Omental fat pad (tissue), 3 donors: ENCODE measurements at regions not wholly inside any gene's neighbourhood (a gene's known extent, or its start where the extent isn't known, plus 50 kb on each side); places are given as distances from the start of the nearest gene placed in this dataset.

Source experiments
- ATAC-seq: fragments of 150-250 bp; one replicate; pipeline ENCODE4 v1.9.1; 2016; ENCODE audit warnings: mild to moderate bottlenecking, moderate library complexity; ENCODE audit not compliant: low FRiP score
- DNase-seq: peaks from one replicate; pipeline ENCODE4 v3.0.0-alpha.2; 2019; ENCODE audit warnings: low spot score
- CTCF ChIP-seq, 3 donors: fragments of 450-650 bp; IDR thresholded peaks; one replicate each; pipeline ENCODE4 v1.5.1; 2016 to 2017; ENCODE audit warnings: antibody characterized with exemption in 3 of 3, mild to moderate bottlenecking in 3 of 3, moderate library complexity in 2 of 3

GRCh38 chr17:77372444-77373298, 231.9 kb downstream of the SEC14L1 start:
- peak; percentile 21 for ATAC-seq
- no peak for DNase-seq
- TF ChIP-seq CTCF (IDR thresholded peaks at IDR 0.05), result no peak

DNA sequence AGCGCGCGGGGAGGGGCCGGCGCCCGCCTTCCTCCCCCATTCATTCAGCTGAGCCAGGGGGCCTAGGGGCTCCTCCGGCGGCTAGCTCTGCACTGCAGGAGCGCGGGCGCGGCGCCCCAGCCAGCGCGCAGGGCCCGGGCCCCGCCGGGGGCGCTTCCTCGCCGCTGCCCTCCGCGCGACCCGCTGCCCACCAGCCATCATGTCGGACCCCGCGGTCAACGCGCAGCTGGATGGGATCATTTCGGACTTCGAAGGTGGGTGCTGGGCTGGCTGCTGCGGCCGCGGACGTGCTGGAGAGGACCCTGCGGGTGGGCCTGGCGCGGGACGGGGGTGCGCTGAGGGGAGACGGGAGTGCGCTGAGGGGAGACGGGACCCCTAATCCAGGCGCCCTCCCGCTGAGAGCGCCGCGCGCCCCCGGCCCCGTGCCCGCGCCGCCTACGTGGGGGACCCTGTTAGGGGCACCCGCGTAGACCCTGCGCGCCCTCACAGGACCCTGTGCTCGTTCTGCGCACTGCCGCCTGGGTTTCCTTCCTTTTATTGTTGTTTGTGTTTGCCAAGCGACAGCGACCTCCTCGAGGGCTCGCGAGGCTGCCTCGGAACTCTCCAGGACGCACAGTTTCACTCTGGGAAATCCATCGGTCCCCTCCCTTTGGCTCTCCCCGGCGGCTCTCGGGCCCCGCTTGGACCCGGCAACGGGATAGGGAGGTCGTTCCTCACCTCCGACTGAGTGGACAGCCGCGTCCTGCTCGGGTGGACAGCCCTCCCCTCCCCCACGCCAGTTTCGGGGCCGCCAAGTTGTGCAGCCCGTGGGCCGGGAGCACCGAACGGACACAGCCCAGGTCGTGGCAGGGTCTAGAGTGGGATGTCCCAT, 232.8 kb downstream of the SEC14L1 start:
- TF ChIP-seq CTCF (IDR thresholded peaks at IDR 0.05), result no peak
- DNase-seq (no peak), ATAC-seq (peak; percentile 25)

- ATAC-seq (peak; percentile 52), DNase-seq (no peak)
- TF ChIP-seq CTCF (IDR thresholded peaks at IDR 0.05), result no peak
Measured at GRCh38 chr17:77374170-77374936, 233.6 kb downstream of the SEC14L1 start.

DNA sequence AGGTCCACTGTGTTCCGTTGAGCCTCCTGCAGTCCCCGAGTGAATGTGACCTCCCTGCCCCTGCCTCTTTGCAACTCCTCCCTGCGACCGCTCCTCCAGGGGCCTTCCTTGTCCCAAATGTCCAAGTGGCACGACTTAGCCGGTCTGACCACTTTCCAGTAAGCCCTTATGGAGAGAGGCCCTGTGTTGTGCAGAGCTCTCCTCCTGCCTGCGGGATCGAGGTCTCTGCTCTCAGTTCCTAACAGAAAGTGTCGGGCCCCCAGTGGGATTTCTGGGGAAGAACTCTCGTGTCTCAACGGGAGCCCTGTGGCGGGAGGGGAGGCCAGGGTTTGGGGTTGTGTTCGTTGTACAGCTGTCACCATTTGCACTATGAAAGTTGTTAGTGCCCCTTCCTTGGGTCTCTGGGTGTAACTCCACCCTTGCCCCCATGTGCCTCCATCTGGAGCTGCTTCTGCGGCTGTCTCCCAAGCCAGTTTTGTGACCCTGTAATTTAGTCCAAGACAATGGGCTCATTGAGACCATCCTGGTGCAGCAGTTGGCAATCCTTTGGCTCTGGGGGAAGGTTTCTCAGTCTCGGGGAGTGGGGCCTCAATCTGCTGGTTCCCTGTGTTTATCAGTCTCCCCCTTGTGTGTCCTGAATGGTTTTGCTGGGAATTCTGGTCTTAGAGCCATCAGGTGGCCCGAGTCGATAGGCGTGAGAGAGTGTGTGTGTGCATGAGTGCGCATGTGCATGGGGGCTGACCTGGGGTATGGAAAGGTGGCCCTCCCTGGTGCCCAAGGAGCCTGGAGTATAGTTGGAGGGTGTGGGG, 234.5 kb downstream of the SEC14L1 start:
- no peak for TF ChIP-seq CTCF (IDR thresholded peaks at IDR 0.05)
- ATAC-seq (no peak), DNase-seq (no peak)

GRCh38 chr17:77375917-77376651, 235.3 kb downstream of the SEC14L1 start:
- ATAC-seq (peak; percentile 49), DNase-seq (no peak)
- no peak for TF ChIP-seq CTCF (IDR thresholded peaks at IDR 0.05)
